Fibroblast of skin of scalp (primary cell): ENCODE measurements at regions not wholly inside any gene's neighbourhood (a gene's known extent, or its start where the extent isn't known, plus 50 kb on each side); places are given as distances from the start of the nearest gene placed in this dataset.
"Not testable (repeated sequence)": the region's sequence is repeated elsewhere in the genome, so short reads cannot be mapped to it uniquely, and the experiment has no call there.

Experiments used
- DNase-seq: peaks from one replicate; pipeline ENCODE4 v3.0.0-alpha.2; 2013

- DNase-seq: peak; percentile 63
Observed at GRCh38 chr4:111283066-111283677, 660.3 kb upstream of the PITX2 start.

DNA sequence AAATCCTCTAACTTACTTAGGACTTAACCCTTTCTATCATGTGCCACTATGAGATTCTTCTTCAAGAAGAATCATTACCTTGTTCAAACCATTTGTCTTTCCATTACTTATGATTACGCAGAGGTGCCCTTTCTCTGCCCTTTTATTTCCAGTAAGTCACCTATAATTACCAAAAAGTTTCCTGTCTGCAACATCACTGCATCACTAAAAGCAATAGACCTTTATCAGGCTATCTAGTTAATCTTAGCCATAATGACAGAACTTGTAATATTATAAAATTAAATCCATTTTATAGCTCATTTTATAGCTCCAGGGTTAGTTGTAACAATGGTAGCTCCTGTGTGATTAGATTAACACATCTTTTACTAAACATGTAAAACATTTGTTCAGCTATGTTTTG lies 673.6 kb upstream of the PITX2 start:
- DNase-seq: no peak

- no peak for DNase-seq
Observed at GRCh38 chr4:111303806-111304205, 680.9 kb upstream of the PITX2 start.

- DNase-seq: peak; percentile 91
Observed at GRCh38 chr4:111323496-111323895, 700.6 kb upstream of the PITX2 start.

- peak; percentile 47 for DNase-seq
Observed at GRCh38 chr4:111323916-111324315, 701.0 kb upstream of the PITX2 start.

DNA sequence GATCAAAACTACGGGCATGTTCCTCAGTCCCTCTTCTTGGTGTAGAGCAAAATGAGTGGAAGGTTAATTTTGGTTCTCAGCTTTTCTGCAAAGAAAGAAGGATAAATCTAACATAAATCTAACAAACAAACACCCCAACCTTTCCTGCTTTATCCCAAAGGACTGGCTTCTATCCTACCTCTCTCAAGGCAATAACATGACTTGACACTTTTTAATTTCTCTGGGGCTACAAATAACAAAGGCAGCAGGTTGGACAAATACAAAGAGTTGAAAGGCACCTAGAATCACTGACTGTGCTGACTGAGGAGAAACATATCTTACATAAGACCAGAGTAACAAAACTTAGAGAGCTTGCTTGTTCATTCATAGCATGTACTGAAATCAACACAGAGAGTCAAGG lies 703.6 kb upstream of the PITX2 start:
- no peak for DNase-seq

GRCh38 chr4:111330786-111331185 lies 707.9 kb upstream of the PITX2 start:
- peak; percentile 20 for DNase-seq

DNA sequence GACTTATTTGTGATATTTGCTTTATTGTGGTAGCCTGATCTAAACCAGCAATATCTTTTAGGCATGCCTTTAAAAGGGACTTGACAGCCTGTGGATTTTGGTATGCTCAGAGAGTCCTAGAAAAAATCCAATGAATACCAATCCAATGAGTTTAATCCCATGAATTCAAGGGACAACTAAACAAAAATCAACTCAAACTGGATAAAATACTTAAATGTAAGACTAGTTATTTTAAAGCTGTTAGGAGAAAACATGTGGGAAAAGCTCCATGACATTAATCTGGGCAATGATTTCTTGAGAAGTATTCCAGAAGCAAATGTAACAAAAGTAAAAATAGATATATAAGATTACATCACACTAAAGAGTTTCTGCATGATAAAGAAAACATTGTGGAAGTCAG lies 711.5 kb upstream of the PITX2 start:
- peak; percentile 76 for DNase-seq

DNA sequence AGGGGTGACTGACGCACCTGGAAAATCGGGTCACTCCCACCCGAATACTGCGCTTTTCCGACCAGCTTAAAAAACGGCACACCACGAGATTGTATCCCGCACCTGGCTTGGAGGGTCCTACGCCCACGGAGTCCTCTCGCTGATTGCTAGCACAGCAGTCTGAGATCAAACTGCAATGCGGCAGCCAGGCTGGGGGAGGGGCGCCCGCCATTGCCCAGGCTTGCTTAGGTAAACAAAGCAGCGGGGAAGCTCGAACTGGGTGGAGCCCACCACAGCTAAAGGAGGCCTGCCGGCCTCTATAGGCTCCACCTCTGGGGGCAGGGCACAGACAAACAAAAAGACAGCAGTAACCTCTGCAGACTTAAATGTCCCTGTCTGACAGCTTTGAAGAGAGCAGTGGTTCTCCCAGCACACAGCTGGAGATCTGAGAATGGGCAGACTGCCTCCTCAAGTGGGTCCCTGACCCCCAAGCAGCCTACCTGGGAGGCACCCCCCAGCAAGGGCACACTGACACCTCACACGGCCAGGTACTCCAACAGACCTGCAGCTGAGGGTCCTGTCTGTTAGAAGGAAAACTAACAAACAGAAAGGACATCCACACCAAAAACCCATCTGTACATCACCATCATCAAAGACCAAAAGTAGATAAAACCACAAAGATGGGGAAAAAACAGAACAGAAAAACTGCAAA lies 714.5 kb upstream of the PITX2 start:
- DNase-seq: not testable (repeated sequence)

GRCh38 chr4:111359602-111360001 lies 736.7 kb upstream of the PITX2 start:
- no peak for DNase-seq

- peak; percentile 4 for DNase-seq
Observed at GRCh38 chr4:111360906-111361305, 738.0 kb upstream of the PITX2 start.

GRCh38 chr4:111362941-111363361 lies 740.1 kb upstream of the PITX2 start:
- DNase-seq: peak; percentile 99

GRCh38 chr4:111377880-111378279 lies 755.0 kb upstream of the PITX2 start:
- not testable (repeated sequence) for DNase-seq

GRCh38 chr4:111388561-111388960 lies 756.7 kb upstream of the FAM241A start:
- DNase-seq: no peak

GRCh38 chr4:111391829-111392228 lies 753.4 kb upstream of the FAM241A start:
- DNase-seq: no peak

- no peak for DNase-seq
Observed at GRCh38 chr4:111393781-111394180, 751.5 kb upstream of the FAM241A start.

DNA sequence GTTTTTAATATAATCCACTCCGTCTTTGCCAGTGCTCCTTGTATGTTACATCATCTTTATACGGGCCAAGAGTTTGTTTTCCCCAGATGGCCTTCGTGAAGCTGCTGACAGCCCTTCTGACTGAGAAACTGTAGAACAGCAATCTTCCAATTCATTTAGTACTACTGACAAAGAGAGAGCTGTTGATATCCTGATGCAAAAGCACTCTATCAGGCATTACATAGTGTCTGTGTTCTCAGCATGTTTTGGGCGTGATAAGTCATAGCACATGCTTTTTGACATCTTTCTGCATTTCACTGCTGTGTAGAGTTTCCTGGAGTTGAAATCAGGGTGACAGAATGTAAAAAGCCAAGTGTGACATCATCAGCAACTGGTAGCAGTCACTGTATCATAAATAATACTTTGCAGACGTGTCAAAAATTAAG lies 746.3 kb upstream of the FAM241A start:
- DNase-seq: peak; percentile 65

GRCh38 chr4:111399623-111400022 lies 745.6 kb upstream of the FAM241A start:
- peak; percentile 35 for DNase-seq

DNA sequence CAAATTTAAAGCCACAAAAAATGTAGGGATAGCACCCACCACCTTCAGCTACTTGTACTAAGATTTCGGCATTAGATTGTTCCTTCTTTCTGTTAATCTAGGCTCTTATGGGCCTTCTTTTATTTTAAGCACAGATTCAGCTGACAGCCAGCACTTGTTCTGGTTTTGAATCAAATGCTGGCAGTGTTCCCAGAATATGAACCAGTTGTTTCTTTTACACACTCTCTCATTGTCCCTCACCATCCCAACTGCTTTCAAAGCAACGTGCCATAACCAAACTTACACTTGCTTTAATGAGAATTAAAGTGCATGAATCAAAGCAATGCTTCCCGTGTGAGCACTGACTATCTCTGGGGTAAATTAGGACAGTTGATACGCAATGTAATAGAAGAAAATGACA lies 744.5 kb upstream of the FAM241A start:
- peak; percentile 79 for DNase-seq

DNA sequence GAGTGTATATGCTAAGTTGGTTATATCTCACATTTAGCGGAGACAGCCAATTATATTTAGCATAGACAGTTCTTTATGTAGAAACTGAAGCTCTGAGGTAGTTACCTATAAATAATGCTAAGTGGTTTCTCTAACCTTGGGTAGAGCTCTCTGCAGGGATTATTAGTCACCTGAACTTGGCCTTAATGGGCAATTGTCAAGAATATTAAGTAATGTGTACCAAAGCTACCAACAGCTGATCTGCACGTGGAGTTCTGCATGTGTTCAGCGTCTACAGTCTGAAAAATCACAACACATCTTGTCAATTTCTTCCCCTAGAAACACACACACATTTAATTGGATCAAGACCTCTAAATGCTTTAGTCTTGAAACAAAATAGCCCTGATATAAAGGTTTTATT lies 740.6 kb upstream of the FAM241A start:
- no peak for DNase-seq

GRCh38 chr4:111405989-111406388 lies 739.3 kb upstream of the FAM241A start:
- peak; percentile 43 for DNase-seq

DNA sequence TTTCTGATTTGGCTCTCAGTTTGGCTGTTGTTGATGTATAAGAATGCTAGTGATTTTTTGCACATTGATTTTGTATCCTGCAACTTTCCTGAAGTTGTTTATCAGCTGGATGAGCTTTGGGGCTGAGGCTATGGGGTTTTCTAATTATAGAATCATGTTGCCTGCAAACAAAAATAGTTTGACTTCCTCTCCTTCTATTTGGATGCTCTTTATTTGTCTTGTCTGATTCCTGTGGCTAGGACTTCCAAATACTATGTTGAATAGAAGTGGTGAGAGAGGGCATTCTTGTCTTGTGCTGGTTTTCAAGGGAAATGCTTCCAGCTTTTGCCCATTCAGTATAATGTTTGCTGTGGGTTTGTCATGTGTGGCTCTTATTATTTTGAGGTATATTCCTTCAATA lies 734.7 kb upstream of the FAM241A start:
- no peak for DNase-seq

DNA sequence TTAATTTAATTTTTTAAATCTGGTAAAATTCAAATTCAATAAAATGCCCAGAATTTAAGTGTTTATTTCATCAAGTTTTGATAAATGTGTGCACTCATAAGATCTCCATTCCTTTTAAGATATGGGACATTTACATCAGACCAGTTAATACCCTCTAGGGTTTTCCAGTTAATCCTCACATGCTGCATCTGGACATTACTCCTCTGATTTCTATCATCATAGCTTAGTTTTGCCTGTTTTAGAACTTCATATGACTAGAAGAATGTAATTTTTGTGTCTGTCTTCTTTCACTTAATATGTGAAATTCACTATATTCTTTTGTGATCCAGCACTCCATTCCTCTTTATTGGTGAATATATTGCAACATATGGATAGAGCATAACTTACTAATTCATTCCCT lies 727.7 kb upstream of the FAM241A start:
- DNase-seq: no peak

- DNase-seq: no peak
Observed at GRCh38 chr4:111433441-111433840, 711.8 kb upstream of the FAM241A start.

DNA sequence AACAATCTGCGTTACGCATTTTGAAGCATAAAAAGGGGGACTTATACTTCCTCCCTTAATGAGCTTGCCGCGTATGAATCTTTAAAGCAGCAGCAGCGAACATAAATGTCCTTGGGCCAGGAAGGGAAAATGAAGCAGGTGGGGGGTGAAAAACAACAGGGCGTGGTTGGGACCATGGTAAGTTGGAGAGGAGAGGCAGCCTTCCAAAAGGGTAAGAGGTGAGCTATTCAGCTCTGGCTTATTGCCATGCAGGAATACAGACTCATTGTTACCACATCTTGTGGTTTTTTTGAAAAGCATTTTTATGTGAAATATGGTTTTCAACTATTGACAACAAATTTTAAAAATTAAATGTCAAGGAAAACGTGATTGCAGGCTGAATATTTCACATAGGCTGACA lies 710.7 kb upstream of the FAM241A start:
- DNase-seq: peak; percentile 10
